ENCODE measurements at regions not wholly inside any gene's neighbourhood (a gene's known extent, or its start where the extent isn't known, plus 50 kb on each side); places are given as distances from the start of the nearest gene placed in this dataset.
A peak's percentile ranks its signal among the peaks of the same experiment; 100 is the strongest.
"Not testable (repeated sequence)": the region's sequence is repeated elsewhere in the genome, so short reads cannot be mapped to it uniquely, and the experiment has no call there.

- FAIRE-seq, result no peak
Observed at GRCh38 chr10:89952751-89953150, 251.4 kb downstream of the KIF20B start.

GRCh38 chr10:89954061-89954460 lies 252.7 kb downstream of the KIF20B start:
- FAIRE-seq, result no peak

GRCh38 chr10:89954787-89955566 lies 253.6 kb downstream of the KIF20B start:
- peak; percentile 97 for FAIRE-seq

GRCh38 chr10:89959433-89960110 lies 258.2 kb downstream of the KIF20B start:
- FAIRE-seq, result no peak

GRCh38 chr10:89963451-89964102 lies 262.2 kb downstream of the KIF20B start:
- no peak for FAIRE-seq

GRCh38 chr10:89966211-89966610 lies 264.8 kb downstream of the KIF20B start:
- FAIRE-seq, result no peak

- FAIRE-seq, result no peak
Observed at GRCh38 chr10:89973326-89973725, 271.9 kb downstream of the KIF20B start.

- FAIRE-seq, result no peak
Observed at GRCh38 chr10:89975071-89975470, 273.7 kb downstream of the KIF20B start.

- no peak for FAIRE-seq
Observed at GRCh38 chr10:89975771-89976170, 274.4 kb downstream of the KIF20B start.

- FAIRE-seq, result no peak
Observed at GRCh38 chr10:89978081-89978480, 276.7 kb downstream of the KIF20B start.

- no peak for FAIRE-seq
Observed at GRCh38 chr10:89979726-89980125, 278.3 kb downstream of the KIF20B start.

- FAIRE-seq, result no peak
Observed at GRCh38 chr10:89980166-89980565, 278.8 kb downstream of the KIF20B start.

GRCh38 chr10:89981891-89982290 lies 280.5 kb downstream of the KIF20B start:
- FAIRE-seq, result no peak

- FAIRE-seq, result no peak
Observed at GRCh38 chr10:89985446-89985845, 284.1 kb downstream of the KIF20B start.

GRCh38 chr10:89988361-89988760 lies 287.0 kb downstream of the KIF20B start:
- FAIRE-seq, result not testable (repeated sequence)

GRCh38 chr10:89992575-89992974 lies 291.2 kb downstream of the KIF20B start:
- FAIRE-seq, result no peak

GRCh38 chr10:90007226-90007625 lies 305.8 kb downstream of the KIF20B start:
- no peak for FAIRE-seq

- FAIRE-seq, result not testable (repeated sequence)
Observed at GRCh38 chr10:90011281-90011680, 309.9 kb downstream of the KIF20B start.

- FAIRE-seq, result no peak
Observed at GRCh38 chr10:90018819-90019218, 317.4 kb downstream of the KIF20B start.

- no peak for FAIRE-seq
Observed at GRCh38 chr10:90020506-90020905, 319.1 kb downstream of the KIF20B start.

- no peak for FAIRE-seq
Observed at GRCh38 chr10:90023950-90024349, 322.6 kb downstream of the KIF20B start.

- FAIRE-seq, result no peak
Observed at GRCh38 chr10:90028312-90028711, 326.9 kb downstream of the KIF20B start.

GRCh38 chr10:90031776-90032175 lies 330.4 kb downstream of the KIF20B start:
- FAIRE-seq, result no peak

- FAIRE-seq, result no peak
Observed at GRCh38 chr10:90032519-90032918, 331.1 kb downstream of the KIF20B start.

All from A204.1 (cell line).